DMS114 treated with DMSO at 0.1 percent for 48 hours (cell line): ENCODE measurements at regions not wholly inside any gene's neighbourhood (a gene's known extent, or its start where the extent isn't known, plus 50 kb on each side); places are given as distances from the start of the nearest gene placed in this dataset.

Experiments
- DNase-seq: peaks from one replicate; lab custom pipeline; 2025; ENCODE audit not compliant: unreplicated experiment; lab: John Stamatoyannopoulos, UW

DNA sequence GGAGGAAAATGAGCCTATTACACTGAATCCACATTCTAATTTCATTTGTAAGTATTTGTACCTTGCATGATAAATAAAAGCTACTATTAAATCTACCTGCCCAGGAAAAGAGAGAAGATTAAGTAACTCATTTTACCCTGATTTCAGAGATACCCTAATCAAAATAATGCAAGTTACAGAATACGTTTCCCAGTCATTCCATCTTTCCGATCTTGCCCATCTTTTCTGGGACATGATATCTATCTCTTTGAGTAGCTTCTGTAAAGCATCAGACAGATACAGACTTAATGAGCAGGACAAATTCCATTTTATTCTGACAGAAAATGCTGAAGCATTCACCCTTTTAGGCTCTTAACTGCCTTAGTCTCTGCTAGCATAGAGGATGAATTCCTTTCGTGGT, 56.6 kb downstream of the SPRY2 start:
- no peak for DNase-seq

DNA sequence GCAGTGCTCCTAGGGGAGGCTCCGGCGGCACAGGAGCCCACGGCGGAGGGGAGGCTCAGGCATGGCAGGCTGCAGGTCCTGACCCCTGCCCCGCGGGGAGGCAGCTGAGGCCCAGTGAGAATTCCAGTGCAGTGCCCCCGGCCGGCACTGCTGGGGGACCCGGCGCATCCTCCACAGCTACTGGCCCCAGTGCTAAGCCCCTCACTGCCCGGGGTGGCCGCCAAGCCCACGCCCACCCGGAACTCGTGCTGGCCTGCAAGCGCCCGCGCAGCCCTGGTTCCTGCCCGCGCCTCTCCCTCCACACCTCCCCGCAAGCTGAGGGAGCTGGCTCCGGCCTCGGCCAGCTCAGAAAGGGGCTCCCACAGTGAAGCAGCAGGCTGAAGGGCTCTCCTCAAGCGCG, 62.2 kb downstream of the SPRY2 start:
- DNase-seq, result no peak

GRCh38 chr13:80276371-80277289, 64.3 kb downstream of the SPRY2 start:
- no peak for DNase-seq

- no peak for DNase-seq
Measured at GRCh38 chr13:80274643-80275042, 66.3 kb downstream of the SPRY2 start.

GRCh38 chr13:80273718-80274117, 67.2 kb downstream of the SPRY2 start:
- DNase-seq, result no peak

DNA sequence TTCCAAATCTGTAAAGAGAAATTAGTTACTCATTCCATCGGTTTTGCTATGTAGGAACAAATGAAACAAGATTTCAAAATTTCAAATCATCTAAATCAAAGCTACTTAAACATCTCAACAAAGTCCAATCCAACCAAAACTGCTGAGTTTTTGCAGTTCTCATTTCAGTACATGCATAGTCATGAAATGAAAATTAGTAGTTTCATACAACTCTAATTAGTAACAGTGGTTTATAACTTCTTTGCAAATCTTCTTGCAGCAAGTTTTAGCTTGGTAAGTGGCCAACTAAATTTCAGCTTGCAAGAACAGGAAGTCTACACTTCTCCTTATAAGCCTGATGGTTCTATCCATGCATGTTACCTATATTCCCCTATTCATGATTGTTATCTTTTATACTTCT, 75.6 kb downstream of the SPRY2 start:
- DNase-seq, result no peak

DNA sequence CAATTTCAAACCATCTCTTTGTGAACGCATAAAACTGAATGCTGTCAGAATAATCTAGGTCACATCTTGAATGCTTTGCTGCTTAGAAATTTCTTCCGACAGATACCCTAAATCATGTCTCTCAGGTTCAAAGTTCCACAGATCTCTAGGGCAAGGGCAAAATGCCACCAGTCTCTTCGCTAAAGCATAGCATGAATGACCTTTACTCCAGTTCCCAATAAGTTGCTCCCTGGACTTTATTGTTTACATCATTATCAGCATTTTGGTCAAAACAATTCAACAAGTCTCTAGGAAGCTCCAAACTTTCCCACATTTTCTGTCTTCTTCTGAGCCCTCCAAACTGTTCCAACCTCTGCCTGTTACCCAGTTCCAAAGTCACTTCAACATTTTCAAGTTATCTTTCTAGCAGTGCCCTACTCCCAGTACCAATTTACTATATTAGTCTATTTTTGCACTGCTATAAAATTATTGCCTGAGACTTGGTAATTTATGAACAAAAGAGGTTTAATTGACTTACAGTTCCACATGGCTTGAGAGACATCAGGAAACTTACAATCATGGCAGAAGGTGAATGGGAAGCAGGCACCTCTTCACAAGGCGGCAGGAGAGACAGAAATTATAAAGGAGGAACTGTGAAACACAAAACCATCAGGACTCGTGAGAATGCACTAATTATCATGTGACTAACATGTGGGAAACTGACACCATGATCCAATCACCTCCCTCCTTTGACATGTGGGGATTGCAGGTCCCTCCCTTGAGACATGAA, 77.0 kb downstream of the SPRY2 start:
- DNase-seq, result no peak

DNA sequence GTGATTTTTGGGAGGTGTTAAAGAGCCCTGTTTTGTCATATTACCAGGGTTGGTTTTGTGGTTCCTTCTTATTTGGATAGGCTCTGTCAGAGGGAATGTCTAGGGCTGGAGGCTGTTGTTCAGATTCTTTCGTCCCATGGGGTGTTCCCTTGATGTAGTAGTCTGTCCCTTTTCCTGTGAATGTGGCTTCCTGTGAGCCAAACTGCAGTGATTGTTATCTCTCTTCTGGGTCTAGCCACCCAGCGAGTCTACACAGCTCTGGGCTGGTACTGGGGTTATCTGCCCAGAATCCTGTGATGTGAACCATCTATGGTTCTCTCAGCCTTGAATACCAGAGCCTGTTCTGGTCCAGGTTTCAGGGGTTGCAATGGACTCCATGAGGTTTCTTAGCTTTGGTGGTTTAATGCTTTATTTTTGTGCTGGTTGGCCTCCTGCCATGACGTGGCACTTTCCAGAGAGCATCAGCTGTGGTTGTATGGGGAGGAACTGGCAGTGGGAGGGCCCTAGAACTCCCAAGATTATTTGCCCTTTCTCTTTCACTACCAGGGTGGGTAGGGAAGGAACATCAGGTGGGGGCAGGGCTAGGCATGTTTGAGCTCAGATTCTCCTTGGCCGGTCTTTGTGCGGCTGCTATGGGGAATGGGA, 78.8 kb downstream of the SPRY2 start:
- no peak for DNase-seq

DNA sequence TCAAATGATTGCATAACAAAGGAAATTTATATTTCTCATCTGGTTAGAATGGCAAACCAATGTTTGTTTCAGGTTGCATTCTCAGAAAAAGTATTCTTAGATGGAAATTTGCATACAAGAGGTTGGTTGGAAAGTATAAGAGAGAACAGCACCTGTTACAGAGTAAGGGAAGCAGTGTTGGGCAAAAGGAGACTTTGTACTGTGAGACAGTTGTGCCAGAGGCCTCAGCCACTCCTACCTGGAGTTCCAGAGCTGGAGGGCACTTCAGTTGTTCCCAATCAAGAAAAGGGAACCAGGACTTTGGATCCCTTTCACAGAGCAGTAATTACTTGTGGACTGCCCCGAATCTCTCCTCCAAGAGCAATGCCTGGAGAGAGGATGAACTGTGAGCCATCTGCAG, 81.8 kb downstream of the SPRY2 start:
- no peak for DNase-seq

DNA sequence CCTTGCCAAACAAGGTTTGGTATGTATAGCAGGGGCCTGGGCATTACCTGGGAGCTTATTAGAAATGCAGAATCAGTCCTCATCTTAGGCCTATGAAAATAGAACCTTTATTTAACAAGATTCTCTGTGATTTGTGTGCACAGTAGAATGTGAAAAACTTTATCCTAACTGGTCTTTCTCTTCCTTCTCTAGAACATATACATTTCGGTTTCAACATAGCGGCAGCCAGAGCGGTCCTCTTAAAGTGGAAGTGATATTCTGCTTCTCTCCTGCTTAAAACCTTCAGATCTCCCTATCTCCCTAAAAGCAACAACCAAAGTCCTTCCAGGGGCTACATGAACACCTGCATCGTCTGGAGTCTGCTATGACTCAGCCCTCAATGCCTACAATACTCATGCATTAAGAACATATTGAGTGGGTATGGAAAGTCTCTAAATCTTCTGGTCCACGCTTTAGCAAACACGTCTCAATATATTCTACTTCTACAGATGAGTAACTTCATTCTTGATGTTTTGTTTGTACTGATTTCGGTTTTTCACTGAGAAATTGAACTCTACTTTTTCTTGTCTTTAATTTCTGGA, 84.5 kb downstream of the SPRY2 start:
- no peak for DNase-seq

DNA sequence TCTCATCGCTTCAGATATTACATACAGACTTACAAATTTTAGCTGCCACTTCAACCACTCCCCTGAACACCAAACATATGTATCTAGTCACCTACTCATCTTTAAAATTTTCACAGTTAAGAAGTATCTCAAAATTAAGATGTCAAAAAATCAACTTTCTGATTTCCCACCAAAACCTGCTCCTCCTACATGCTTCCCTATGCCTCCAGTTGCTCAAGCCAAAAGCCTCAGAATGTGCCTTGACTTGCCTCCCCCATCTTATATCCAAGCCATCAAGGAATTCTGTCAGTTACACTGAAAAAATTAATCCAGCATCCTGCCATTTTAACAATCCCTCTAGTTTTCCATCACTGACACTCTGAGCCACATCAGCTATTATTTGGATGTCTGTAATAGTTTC, 85.0 kb downstream of the SPRY2 start:
- no peak for DNase-seq

DNA sequence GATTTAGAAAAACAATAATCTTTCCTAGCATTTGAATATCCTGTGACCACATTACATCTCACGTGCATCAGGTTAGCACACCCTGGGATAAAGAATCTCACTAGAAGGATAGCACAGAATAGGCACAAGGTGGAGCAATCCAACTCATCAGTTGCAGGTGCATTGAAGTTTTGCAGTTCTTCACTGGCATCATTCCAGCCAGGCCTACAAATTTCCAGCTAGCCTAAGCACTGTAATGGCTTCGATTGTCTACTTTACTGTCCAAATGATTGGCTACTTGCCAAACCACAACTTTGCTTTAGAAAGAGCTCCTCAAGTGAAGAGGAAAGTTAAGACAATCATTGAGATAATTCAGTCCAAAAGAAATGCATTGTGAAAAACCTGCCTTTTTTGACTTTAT, 89.5 kb downstream of the SPRY2 start:
- no peak for DNase-seq

GRCh38 chr13:80250213-80250810, 90.6 kb downstream of the SPRY2 start:
- DNase-seq, result no peak

- DNase-seq, result no peak
Measured at GRCh38 chr13:80249516-80250212, 91.3 kb downstream of the SPRY2 start.

DNA sequence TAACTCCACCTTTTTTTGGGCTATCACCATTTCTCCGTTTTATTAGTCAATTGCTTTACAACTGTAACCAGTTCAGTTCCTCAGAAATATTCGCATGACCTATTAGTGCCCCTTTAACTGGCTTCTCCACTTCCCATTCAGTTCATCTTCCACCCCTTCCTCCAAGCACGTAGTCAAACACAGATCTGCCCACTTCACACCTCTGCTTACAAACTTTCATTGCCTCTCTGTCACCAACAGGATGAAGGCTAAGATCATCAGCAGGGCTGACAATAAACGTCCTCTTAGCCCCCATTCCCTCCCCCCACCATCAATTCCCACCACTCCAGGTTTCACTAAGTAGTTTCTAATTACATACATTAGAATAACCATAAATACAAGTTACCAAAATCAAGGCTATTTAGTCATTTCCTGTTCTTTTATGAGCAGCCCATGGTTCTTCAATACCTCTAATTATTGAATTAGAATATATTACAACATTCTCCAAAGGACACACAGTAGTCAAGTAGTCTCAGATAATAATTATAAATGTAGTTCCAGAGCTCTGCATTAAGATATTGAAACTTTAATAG, 95.7 kb downstream of the SPRY2 start:
- no peak for DNase-seq

- DNase-seq, result no peak
Measured at GRCh38 chr13:80244574-80244973, 96.4 kb downstream of the SPRY2 start.

- no peak for DNase-seq
Measured at GRCh38 chr13:80242728-80243427, 98.0 kb downstream of the SPRY2 start.

- DNase-seq, result no peak
Measured at GRCh38 chr13:80239571-80240255, 101.2 kb downstream of the SPRY2 start.

- no peak for DNase-seq
Measured at GRCh38 chr13:80239116-80239515, 101.8 kb downstream of the SPRY2 start.
